Nephron progenitor cell (in vitro differentiated cells): ENCODE measurements at regions not wholly inside any gene's neighbourhood (a gene's known extent, or its start where the extent isn't known, plus 50 kb on each side); places are given as distances from the start of the nearest gene placed in this dataset.

ENCODE experiments used
- DNase-seq: peaks from one replicate; pipeline ENCODE4 v3.0.0; 2021
- H3K27ac Mint-ChIP-seq: 2 replicates; pipeline ENCODE4 v1.8.0; 2021; ENCODE audit warnings: mild to moderate bottlenecking, moderate library complexity, mixed read lengths
- H3K27me3 Mint-ChIP-seq: 2 replicates; pipeline ENCODE4 v1.8.0; 2021; ENCODE audit warnings: mild to moderate bottlenecking, low read depth, mixed read lengths; ENCODE audit not compliant: poor library complexity
- H3K36me3 Mint-ChIP-seq: 2 replicates; pipeline ENCODE4 v1.8.0; 2021; ENCODE audit warnings: low read depth, mixed read lengths
- H3K4me1 Mint-ChIP-seq: 2 replicates; pipeline ENCODE4 v1.8.0; 2021; ENCODE audit warnings: mixed read lengths
- H3K4me3 Mint-ChIP-seq: 2 replicates; pipeline ENCODE4 v1.8.0; 2021; ENCODE audit warnings: mild to moderate bottlenecking, moderate library complexity, mixed read lengths
- H3K9me3 Mint-ChIP-seq: 2 replicates; pipeline ENCODE4 v1.8.0; 2021; ENCODE audit warnings: mild to moderate bottlenecking, moderate library complexity, mixed read lengths
- CTCF ChIP-seq: fragments of 200-600 bp; sonication (generic); IDR thresholded peaks from 2 replicates; pipeline ENCODE4 v1.5.0; 2021; ENCODE audit warnings: antibody characterized with exemption

DNA sequence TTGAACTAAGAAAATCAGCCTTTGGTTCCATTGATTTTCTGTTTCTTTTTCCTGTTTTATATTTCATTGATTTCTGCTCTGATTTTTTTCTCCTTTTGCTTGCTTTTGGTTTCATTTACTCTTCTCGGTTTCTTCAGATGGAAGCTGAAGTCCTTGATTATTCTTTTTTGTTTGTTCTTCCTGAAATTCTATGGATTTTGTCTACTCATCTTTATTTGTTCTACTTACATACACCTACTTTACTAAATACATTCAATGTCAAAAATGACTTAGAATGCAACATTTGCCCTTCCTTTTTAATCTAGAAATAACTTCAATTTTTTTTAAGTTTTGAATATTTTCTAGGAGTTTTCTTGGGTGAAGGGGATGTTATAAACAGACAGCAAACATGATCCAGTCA, 612.5 kb downstream of the METTL4 start:
- Mint-ChIP-seq H3K9me3 (peaks cover 7% of the 10 kb centered on the region), H3K4me3 (no peak overlapping the region), H3K4me1 (no peaks in the 10 kb centered on the region), H3K27ac (no peak overlapping the region), H3K36me3 (no peaks in the 10 kb centered on the region), H3K27me3 (peaks cover 4% of the 10 kb centered on the region)
- no peak for TF ChIP-seq CTCF
- no peak for DNase-seq

GRCh38 chr18:1965016-1965415, 606.3 kb downstream of the METTL4 start:
- no peak for TF ChIP-seq CTCF
- H3K27ac Mint-ChIP-seq, result no peak overlapping the region
- H3K9me3 Mint-ChIP-seq, result no peaks in the 10 kb centered on the region
- H3K27me3 Mint-ChIP-seq, result no peaks in the 10 kb centered on the region
- DNase-seq, result no peak
- H3K4me3 Mint-ChIP-seq, result no peak overlapping the region
- H3K36me3 Mint-ChIP-seq, result no peaks in the 10 kb centered on the region
- H3K4me1 Mint-ChIP-seq, result no peaks in the 10 kb centered on the region

DNA sequence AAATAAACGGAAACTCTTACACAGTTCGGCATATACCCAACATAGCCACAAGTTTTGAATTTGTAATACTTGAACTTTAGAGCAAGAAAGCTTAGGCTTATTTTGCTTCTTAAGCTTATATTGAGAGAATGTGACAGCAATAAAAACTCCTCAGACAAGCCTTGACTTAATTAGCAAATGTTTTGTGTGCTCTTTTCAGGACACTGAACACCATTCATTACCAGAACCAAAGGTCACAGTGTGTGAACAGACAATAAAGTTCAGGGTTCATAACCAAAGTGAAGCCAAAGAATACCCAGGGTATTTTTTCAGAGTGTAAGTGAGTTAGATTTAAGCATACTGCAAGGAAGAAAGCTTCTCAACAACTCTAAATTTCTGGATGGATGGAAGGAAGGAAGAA, 605.8 kb downstream of the METTL4 start:
- no peak for DNase-seq
- TF ChIP-seq CTCF, result no peak
- Mint-ChIP-seq H3K4me3 (no peak overlapping the region), H3K36me3 (no peaks in the 10 kb centered on the region), H3K27me3 (peaks cover 3% of the 10 kb centered on the region), H3K4me1 (no peaks in the 10 kb centered on the region), H3K9me3 (no peaks in the 10 kb centered on the region), H3K27ac (no peak overlapping the region)

GRCh38 chr18:1968801-1969498, 602.4 kb downstream of the METTL4 start:
- Mint-ChIP-seq H3K9me3 (no peaks in the 10 kb centered on the region), H3K4me1 (no peaks in the 10 kb centered on the region), H3K27me3 (peaks cover 3% of the 10 kb centered on the region), H3K36me3 (no peaks in the 10 kb centered on the region), H3K27ac (no peak overlapping the region), H3K4me3 (no peak overlapping the region)
- no peak for TF ChIP-seq CTCF
- no peak for DNase-seq

- no peaks in the 10 kb centered on the region for H3K27me3 Mint-ChIP-seq
- peaks cover 17% of the 10 kb centered on the region for H3K9me3 Mint-ChIP-seq
- peaks cover 12% of the 10 kb centered on the region for H3K4me1 Mint-ChIP-seq
- no peak for TF ChIP-seq CTCF
- H3K27ac Mint-ChIP-seq, result no peak overlapping the region
- no peak for DNase-seq
- no peak overlapping the region for H3K4me3 Mint-ChIP-seq
- peaks cover 9% of the 10 kb centered on the region for H3K36me3 Mint-ChIP-seq
These were observed 594.8 kb downstream of the METTL4 start for GRCh38 chr18:1976484-1976883.

DNA sequence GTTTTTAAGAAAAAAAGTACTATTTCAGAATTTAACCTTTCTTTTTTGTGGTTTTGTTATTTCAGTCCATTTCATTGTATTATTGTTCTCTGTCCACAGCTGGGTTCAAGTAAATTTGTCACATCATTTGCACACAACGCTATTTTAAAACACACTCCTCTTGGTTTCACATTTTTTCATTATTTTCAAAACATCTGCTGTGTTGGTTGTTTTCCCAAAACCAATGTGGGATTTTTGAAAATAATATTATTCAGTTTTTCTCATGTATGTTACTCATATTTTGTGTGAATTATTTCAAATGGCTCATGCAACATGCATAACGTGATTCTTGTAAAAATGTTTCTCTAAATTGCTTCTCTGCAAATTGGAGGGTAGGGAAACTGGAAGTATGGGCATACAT, 589.2 kb downstream of the METTL4 start:
- H3K9me3 Mint-ChIP-seq, result peaks cover 25% of the 10 kb centered on the region
- no peak for TF ChIP-seq CTCF
- H3K4me1 Mint-ChIP-seq, result no peaks in the 10 kb centered on the region
- peaks cover 9% of the 10 kb centered on the region for H3K36me3 Mint-ChIP-seq
- no peak overlapping the region for H3K27ac Mint-ChIP-seq
- H3K4me3 Mint-ChIP-seq, result no peak overlapping the region
- H3K27me3 Mint-ChIP-seq, result no peaks in the 10 kb centered on the region
- DNase-seq, result no peak
